DND-41 (cell line): ENCODE measurements at regions not wholly inside any gene's neighbourhood (a gene's known extent, or its start where the extent isn't known, plus 50 kb on each side); places are given as distances from the start of the nearest gene placed in this dataset.

Experiments used
- CTCF ChIP-seq: IDR thresholded peaks from 2 replicates; pipeline ENCODE4 v1.5.1; 2012; ENCODE audit warnings: borderline replicate concordance, low read length, moderate library complexity, mild to moderate bottlenecking; ENCODE audit not compliant: poor library complexity, severe bottlenecking; ENCODE audit errors: extremely low read depth
- EZH2 ChIP-seq: IDR thresholded peaks from 3 replicates; pipeline ENCODE4 v1.6.1; 2012; ENCODE audit warnings: borderline replicate concordance, low read depth, mild to moderate bottlenecking, moderate library complexity, low read length, inconsistent platforms; ENCODE audit not compliant: severe bottlenecking

GRCh38 chr2:149863227-149863626 lies 275.7 kb upstream of the MMADHC start:
- TF ChIP-seq CTCF (no peak), EZH2 (no peak)
